ENCODE measurements at regions not wholly inside any gene's neighbourhood (a gene's known extent, or its start where the extent isn't known, plus 50 kb on each side); places are given as distances from the start of the nearest gene placed in this dataset.

DNA sequence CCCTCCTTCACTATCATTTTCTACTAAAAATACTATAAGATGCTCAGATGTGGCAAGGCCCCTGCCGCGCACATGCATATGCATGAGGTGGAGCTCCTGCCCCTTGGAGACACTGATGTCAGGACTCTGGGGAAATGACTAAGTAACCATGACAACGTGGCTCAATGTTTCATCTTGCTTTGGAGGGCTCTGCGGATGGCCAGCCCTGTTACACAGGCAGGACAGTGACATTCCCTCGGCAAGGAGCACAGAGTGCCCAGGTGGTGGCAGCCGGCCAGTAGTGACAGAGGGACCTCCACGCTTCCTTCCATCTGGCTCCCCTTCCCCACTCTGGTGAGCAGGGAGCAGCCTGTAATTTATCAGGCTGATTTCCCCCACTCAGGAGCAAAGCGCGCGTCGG lies 364.1 kb downstream of the SS18 start:
- DNase-seq = no peak
- Histone ChIP-seq H3K36me3 (no peaks in the 10 kb centered on the region), H3K27ac (no peak overlapping the region), H3K4me3 (replicated peaks in 1 of 3) (no peak overlapping the region), H3K27me3 (no peaks in the 10 kb centered on the region), H3K4me1 (no peaks in the 10 kb centered on the region), H3K9me3 (no peaks in the 10 kb centered on the region)
- intact Hi-C loops (cut with DNase I) = no loop called here
- no peak for TF ChIP-seq CTCF (IDR thresholded peaks at IDR 0.05)
- WGBS, 2 donors = 62 to 65% methylated on average over 9 to 11 of the region's 11 CpGs

DNA sequence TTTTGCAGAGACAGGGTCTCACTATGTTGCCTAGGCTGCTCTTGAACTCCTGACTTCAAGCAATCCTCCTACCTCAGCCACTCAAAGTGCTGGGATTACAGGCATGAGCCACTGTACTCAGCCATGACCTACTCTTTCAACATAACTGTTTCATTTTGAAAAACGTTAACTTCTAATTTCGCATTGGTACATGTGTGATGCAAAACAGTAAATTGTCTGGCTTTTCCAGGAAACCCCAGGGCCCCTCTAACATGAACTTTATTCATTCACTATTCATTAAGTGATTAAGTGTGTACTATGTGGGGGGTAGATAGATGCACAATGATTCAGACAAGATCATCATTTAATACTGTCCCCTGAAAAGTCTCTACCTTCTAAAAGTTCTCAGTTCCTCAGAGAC lies 364.9 kb downstream of the SS18 start:
- Histone ChIP-seq H3K27ac (no peak overlapping the region), H3K27me3 (no peaks in the 10 kb centered on the region), H3K36me3 (no peaks in the 10 kb centered on the region), H3K9me3 (no peaks in the 10 kb centered on the region), H3K4me3 (replicated peaks in 1 of 3) (no peak overlapping the region), H3K4me1 (no peaks in the 10 kb centered on the region)
- no peak for DNase-seq
- intact Hi-C loops (cut with DNase I) = no loop called here
- 76 to 78% methylated on average over 2 of the region's 2 CpGs for WGBS, 2 donors
- TF ChIP-seq CTCF (IDR thresholded peaks at IDR 0.05) (no peak), POLR2A (IDR thresholded peaks at IDR 0.05) (no peak)

- TF ChIP-seq CTCF (IDR thresholded peaks at IDR 0.05) = no peak
- TF ChIP-seq POLR2A (IDR thresholded peaks at IDR 0.05) = no peak
- no peaks in the 10 kb centered on the region for H3K9me3 ChIP-seq
These were observed 365.4 kb downstream of the SS18 start for GRCh38 chr18:25724997-25725396.

GRCh38 chr18:25724121-25724520 lies 366.3 kb downstream of the SS18 start:
- no peak for DNase-seq
- WGBS, 2 donors = 85 to 91% methylated on average over 2 of the region's 2 CpGs

More at GRCh38 chr18:25724997-25725396, 365.4 kb downstream of the SS18 start:
- H3K36me3 ChIP-seq = no peaks in the 10 kb centered on the region
- intact Hi-C loops (cut with DNase I) = no loop called here
- H3K4me1 ChIP-seq = no peaks in the 10 kb centered on the region
- 65 to 66% methylated on average over 4 of the region's 4 CpGs for WGBS, 2 donors
- no peak overlapping the region for H3K27ac ChIP-seq
- H3K4me3 ChIP-seq (replicated peaks in 1 of 3) = no peak overlapping the region
- no peak for DNase-seq
- no peaks in the 10 kb centered on the region for H3K27me3 ChIP-seq

DNA sequence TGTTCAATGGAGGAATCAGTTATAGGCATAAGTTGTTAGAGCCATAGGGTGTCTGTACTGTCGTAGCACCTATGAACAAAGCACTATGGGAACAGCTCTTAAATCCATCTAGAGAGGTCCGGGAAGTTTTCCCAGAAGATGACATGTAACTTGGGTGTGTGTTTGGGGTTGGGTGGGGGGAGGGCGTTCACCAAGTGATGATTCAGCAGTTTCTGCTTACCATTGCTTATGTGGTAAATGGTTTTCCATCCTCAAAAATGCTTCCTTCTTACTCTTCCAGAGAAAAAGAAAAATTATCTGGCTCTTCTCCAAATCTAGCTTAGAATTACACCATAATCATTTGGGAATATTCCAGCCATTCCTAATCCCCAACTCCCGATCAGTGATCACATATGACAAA lies 361.1 kb upstream of the ZNF521 start:
- TF ChIP-seq POLR2A (IDR thresholded peaks at IDR 0.05) (no peak), CTCF (IDR thresholded peaks at IDR 0.05) (no peak)
- DNase-seq = no peak
- H3K36me3 ChIP-seq = no peaks in the 10 kb centered on the region
- H3K4me3 ChIP-seq (replicated peaks in 1 of 3) = no peak overlapping the region
- H3K27me3 ChIP-seq = no peaks in the 10 kb centered on the region
- H3K9me3 ChIP-seq = no peaks in the 10 kb centered on the region
- WGBS, 2 donors = 86 to 91% methylated on average over 4 of the region's 4 CpGs
- intact Hi-C loops (cut with DNase I) = no loop called here
- peaks cover 0 to 3% of the 10 kb centered on the region in 2 donors for H3K4me1 ChIP-seq
- H3K27ac ChIP-seq = no peak overlapping the region

More at GRCh38 chr18:25724121-25724520, 366.3 kb downstream of the SS18 start:
- TF ChIP-seq CTCF (IDR thresholded peaks at IDR 0.05) (no peak), POLR2A (IDR thresholded peaks at IDR 0.05) (no peak)
- no peaks in the 10 kb centered on the region for H3K36me3 ChIP-seq
- H3K4me1 ChIP-seq = no peaks in the 10 kb centered on the region
- no peaks in the 10 kb centered on the region for H3K27me3 ChIP-seq
- no peak overlapping the region for H3K4me3 ChIP-seq (replicated peaks in 1 of 3)
- no peak overlapping the region for H3K27ac ChIP-seq
- intact Hi-C loops (cut with DNase I) = no loop called here
- no peaks in the 10 kb centered on the region for H3K9me3 ChIP-seq

All from thyroid gland (tissue), 4 donors.